MM.1S (cell line): ENCODE measurements at regions not wholly inside any gene's neighbourhood (a gene's known extent, or its start where the extent isn't known, plus 50 kb on each side); places are given as distances from the start of the nearest gene placed in this dataset.

ENCODE experiments used
- EZH2 ChIP-seq: fragments of 300-600 bp; sonication (generic); optimal IDR thresholded peaks from 2 replicates; pipeline ENCODE3; 2017; ENCODE audit warnings: low read depth, mild to moderate bottlenecking, antibody characterized with exemption, low read length, mixed read lengths
- EZH2phosphoT487 ChIP-seq: fragments of 300-600 bp; sonication (generic); IDR thresholded peaks from 2 replicates; pipeline ENCODE4 v1.6.1; 2018; ENCODE audit warnings: antibody characterized with exemption, low read length
- TF ChIP-seq, protein P1 (sequence below): fragments of 300-600 bp; sonication (generic); IDR thresholded peaks from 2 replicates; pipeline ENCODE4 v1.5.1; 2016; ENCODE audit warnings: antibody characterized with exemption, low read length, mixed read lengths

GRCh38 chr13:54787754-54788153 is 1759.1 kb downstream of the OLFM4 start:
- TF ChIP-seq, protein P1, sequence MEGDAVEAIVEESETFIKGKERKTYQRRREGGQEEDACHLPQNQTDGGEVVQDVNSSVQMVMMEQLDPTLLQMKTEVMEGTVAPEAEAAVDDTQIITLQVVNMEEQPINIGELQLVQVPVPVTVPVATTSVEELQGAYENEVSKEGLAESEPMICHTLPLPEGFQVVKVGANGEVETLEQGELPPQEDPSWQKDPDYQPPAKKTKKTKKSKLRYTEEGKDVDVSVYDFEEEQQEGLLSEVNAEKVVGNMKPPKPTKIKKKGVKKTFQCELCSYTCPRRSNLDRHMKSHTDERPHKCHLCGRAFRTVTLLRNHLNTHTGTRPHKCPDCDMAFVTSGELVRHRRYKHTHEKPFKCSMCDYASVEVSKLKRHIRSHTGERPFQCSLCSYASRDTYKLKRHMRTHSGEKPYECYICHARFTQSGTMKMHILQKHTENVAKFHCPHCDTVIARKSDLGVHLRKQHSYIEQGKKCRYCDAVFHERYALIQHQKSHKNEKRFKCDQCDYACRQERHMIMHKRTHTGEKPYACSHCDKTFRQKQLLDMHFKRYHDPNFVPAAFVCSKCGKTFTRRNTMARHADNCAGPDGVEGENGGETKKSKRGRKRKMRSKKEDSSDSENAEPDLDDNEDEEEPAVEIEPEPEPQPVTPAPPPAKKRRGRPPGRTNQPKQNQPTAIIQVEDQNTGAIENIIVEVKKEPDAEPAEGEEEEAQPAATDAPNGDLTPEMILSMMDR, result no peak
- TF ChIP-seq EZH2phosphoT487 (no peak), EZH2 (no peak)
